ENCODE measurements at regions not wholly inside any gene's neighbourhood (a gene's known extent, or its start where the extent isn't known, plus 50 kb on each side); places are given as distances from the start of the nearest gene placed in this dataset.

- no peaks in the 10 kb centered on the region for H3K27me3 ChIP-seq (ENCODE audit: control insufficient read depth, extremely low read depth, insufficient read depth, low read length)
- no peak for FAIRE-seq
- dilution Hi-C loops (cut with MboI; ENCODE audit: extremely low pct_ligation_motif_present, low sequenced_read_pairs) = no loop called here
These were observed 253.2 kb downstream of the ZPLD1 start for GRCh38 chr3:102687851-102688555.

DNA sequence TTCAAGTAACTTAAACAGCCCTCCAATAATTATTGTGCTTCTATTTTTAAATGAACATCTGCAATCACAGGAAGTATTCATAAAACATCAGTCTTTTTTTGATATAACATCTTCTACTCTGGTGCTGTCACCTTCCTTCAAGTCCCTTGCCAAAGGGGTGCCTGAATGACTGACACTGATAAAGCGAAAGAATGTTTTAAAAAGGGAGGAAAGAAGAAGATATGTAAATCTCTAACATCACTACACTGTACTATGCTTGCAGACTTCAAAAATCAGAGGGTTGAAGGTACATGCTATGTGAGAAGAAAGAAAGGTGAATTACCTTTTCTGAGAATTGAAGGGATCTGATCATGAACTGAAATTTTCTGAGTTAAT lies 253.7 kb downstream of the ZPLD1 start:
- H3K79me2 ChIP-seq (ENCODE audit: control insufficient read depth, insufficient read depth, low read length) = no peaks in the 10 kb centered on the region
- H3K27ac ChIP-seq (ENCODE audit: control insufficient read depth, insufficient read depth, low read length) = no peak overlapping the region
- no peak overlapping the region for H3K4me3 ChIP-seq (ENCODE audit: control insufficient read depth in 2 of 3, extremely low read depth in 1 of 3, insufficient read depth in 2 of 3, low read depth in 1 of 3, low read length in 3 of 3)
- FAIRE-seq (no peak), DNase-seq (ENCODE audit: low read depth, low spot score) (no peak)
- H2AFZ ChIP-seq (ENCODE audit: control insufficient read depth, low read length) = no peak overlapping the region
- H3K4me1 ChIP-seq (ENCODE audit: control insufficient read depth, extremely low read depth, insufficient read depth, low read length) = no peaks in the 10 kb centered on the region
- no peak overlapping the region for H3K4me2 ChIP-seq (ENCODE audit: control insufficient read depth, extremely low read depth, insufficient read depth, low read depth, low read length)
- TF ChIP-seq EZH2 (IDR thresholded peaks at IDR 0.05; ENCODE audit: low read length) = no peak
- TF ChIP-seq, protein P1, sequence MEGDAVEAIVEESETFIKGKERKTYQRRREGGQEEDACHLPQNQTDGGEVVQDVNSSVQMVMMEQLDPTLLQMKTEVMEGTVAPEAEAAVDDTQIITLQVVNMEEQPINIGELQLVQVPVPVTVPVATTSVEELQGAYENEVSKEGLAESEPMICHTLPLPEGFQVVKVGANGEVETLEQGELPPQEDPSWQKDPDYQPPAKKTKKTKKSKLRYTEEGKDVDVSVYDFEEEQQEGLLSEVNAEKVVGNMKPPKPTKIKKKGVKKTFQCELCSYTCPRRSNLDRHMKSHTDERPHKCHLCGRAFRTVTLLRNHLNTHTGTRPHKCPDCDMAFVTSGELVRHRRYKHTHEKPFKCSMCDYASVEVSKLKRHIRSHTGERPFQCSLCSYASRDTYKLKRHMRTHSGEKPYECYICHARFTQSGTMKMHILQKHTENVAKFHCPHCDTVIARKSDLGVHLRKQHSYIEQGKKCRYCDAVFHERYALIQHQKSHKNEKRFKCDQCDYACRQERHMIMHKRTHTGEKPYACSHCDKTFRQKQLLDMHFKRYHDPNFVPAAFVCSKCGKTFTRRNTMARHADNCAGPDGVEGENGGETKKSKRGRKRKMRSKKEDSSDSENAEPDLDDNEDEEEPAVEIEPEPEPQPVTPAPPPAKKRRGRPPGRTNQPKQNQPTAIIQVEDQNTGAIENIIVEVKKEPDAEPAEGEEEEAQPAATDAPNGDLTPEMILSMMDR (optimal IDR thresholded peaks at IDR 0.05 in 1 of 3, IDR thresholded peaks at IDR 0.05 in 1 of 3, conservative IDR thresholded peaks at IDR 0.05 in 1 of 3; ENCODE audit: extremely low read depth in 1 of 3, insufficient read depth in 2 of 3, low read length in 3 of 3) = no peak
- dilution Hi-C loops (cut with MboI; ENCODE audit: extremely low pct_ligation_motif_present, low sequenced_read_pairs) = no loop called here
- no peaks in the 10 kb centered on the region for H3K27me3 ChIP-seq (ENCODE audit: control insufficient read depth, extremely low read depth, insufficient read depth, low read length)
- H3K9me1 ChIP-seq (ENCODE audit: control insufficient read depth, extremely low read depth, insufficient read depth, low read length) = no peaks in the 10 kb centered on the region
- no peaks in the 10 kb centered on the region for H3K9me3 ChIP-seq (ENCODE audit: control insufficient read depth, low read depth, low read length)
- no peaks in the 10 kb centered on the region for H3K36me3 ChIP-seq (ENCODE audit: control insufficient read depth in 2 of 2, extremely low read depth in 1 of 2, insufficient read depth in 2 of 2, low read length in 2 of 2)
- H3K9ac ChIP-seq (ENCODE audit: control insufficient read depth, extremely low read depth, insufficient read depth, low read length) = no peak overlapping the region
- H4K20me1 ChIP-seq (ENCODE audit: control insufficient read depth, extremely low read depth, insufficient read depth, low read length) = no peaks in the 10 kb centered on the region

More at GRCh38 chr3:102687851-102688555, 253.2 kb downstream of the ZPLD1 start:
- Histone ChIP-seq H2AFZ (ENCODE audit: control insufficient read depth, low read length) (no peak overlapping the region), H3K27ac (ENCODE audit: control insufficient read depth, insufficient read depth, low read length) (no peak overlapping the region), H3K4me3 (ENCODE audit: control insufficient read depth in 2 of 3, extremely low read depth in 1 of 3, insufficient read depth in 2 of 3, low read depth in 1 of 3, low read length in 3 of 3) (no peak overlapping the region), H4K20me1 (ENCODE audit: control insufficient read depth, extremely low read depth, insufficient read depth, low read length) (no peaks in the 10 kb centered on the region), H3K9me1 (ENCODE audit: control insufficient read depth, extremely low read depth, insufficient read depth, low read length) (no peaks in the 10 kb centered on the region), H3K4me2 (ENCODE audit: control insufficient read depth, extremely low read depth, insufficient read depth, low read depth, low read length) (no peak overlapping the region), H3K9me3 (ENCODE audit: control insufficient read depth, low read depth, low read length) (no peaks in the 10 kb centered on the region), H3K36me3 (ENCODE audit: control insufficient read depth in 2 of 2, extremely low read depth in 1 of 2, insufficient read depth in 2 of 2, low read length in 2 of 2) (no peaks in the 10 kb centered on the region), H3K4me1 (ENCODE audit: control insufficient read depth, extremely low read depth, insufficient read depth, low read length) (no peaks in the 10 kb centered on the region), H3K9ac (ENCODE audit: control insufficient read depth, extremely low read depth, insufficient read depth, low read length) (no peak overlapping the region), H3K79me2 (ENCODE audit: control insufficient read depth, insufficient read depth, low read length) (no peaks in the 10 kb centered on the region)
- TF ChIP-seq EZH2 (IDR thresholded peaks at IDR 0.05; ENCODE audit: low read length) = no peak
- TF ChIP-seq, protein P1 (optimal IDR thresholded peaks at IDR 0.05 in 1 of 3, IDR thresholded peaks at IDR 0.05 in 1 of 3, conservative IDR thresholded peaks at IDR 0.05 in 1 of 3; ENCODE audit: extremely low read depth in 1 of 3, insufficient read depth in 2 of 3, low read length in 3 of 3) = no peak
- DNase-seq (ENCODE audit: low read depth, low spot score) = no peak
